GM23248 (cell line): ENCODE measurements at regions not wholly inside any gene's neighbourhood (a gene's known extent, or its start where the extent isn't known, plus 50 kb on each side); places are given as distances from the start of the nearest gene placed in this dataset.

Source experiments
- DNase-seq: peaks from one replicate; pipeline ENCODE4 v3.0.0-alpha.2; 2015
- H2AFZ ChIP-seq: fragments of 200-600 bp; sonication (generic); 2 replicates; pipeline ENCODE4 v1.6.1; 2016; ENCODE audit warnings: antibody characterized with exemption
- H3F3A ChIP-seq: fragments of 200-600 bp; sonication (generic); 2 replicates; pipeline ENCODE4 v1.6.1; 2016; ENCODE audit warnings: mild to moderate bottlenecking, antibody characterized with exemption, mixed run types; ENCODE audit not compliant: insufficient read depth
- H3K27ac ChIP-seq: fragments of 200-600 bp; sonication (generic); 2 replicates; pipeline ENCODE4 v1.5.1; 2016; ENCODE audit warnings: mild to moderate bottlenecking
- H3K27me3 ChIP-seq: fragments of 200-600 bp; sonication (generic); replicated peaks from 2 replicates; pipeline ENCODE4 v1.6.1; 2016; ENCODE audit warnings: mild to moderate bottlenecking; ENCODE audit not compliant: insufficient read depth
- H3K36me3 ChIP-seq: fragments of 200-600 bp; sonication (generic); 2 replicates; pipeline ENCODE4 v1.6.1; 2016; ENCODE audit warnings: low read depth, mild to moderate bottlenecking
- H3K4me1 ChIP-seq: fragments of 200-600 bp; sonication (generic); 2 replicates; pipeline ENCODE4 v1.6.1; 2016; ENCODE audit warnings: mild to moderate bottlenecking; ENCODE audit not compliant: insufficient read depth
- H3K4me2 ChIP-seq: fragments of 200-600 bp; sonication (generic); one replicate; pipeline ENCODE4 v1.6.1; 2016; ENCODE audit warnings: mild to moderate bottlenecking; ENCODE audit not compliant: unreplicated experiment
- H3K4me3 ChIP-seq: fragments of 200-600 bp; sonication (generic); 2 replicates; pipeline ENCODE4 v1.5.1; 2016; ENCODE audit warnings: mild to moderate bottlenecking
- H3K79me2 ChIP-seq: fragments of 200-600 bp; sonication (generic); 2 replicates; pipeline ENCODE4 v1.6.1; 2016; ENCODE audit warnings: mild to moderate bottlenecking; ENCODE audit not compliant: insufficient read depth
- H3K9ac ChIP-seq: fragments of 200-600 bp; sonication (generic); 2 replicates; pipeline ENCODE4 v1.6.1; 2016; ENCODE audit warnings: mild to moderate bottlenecking
- H3K9me2 ChIP-seq: fragments of 200-600 bp; sonication (generic); 2 replicates; pipeline ENCODE4 v1.6.1; 2016; ENCODE audit warnings: mixed run types, mild to moderate bottlenecking, moderate library complexity; ENCODE audit not compliant: insufficient read depth
- H3K9me3 ChIP-seq: fragments of 200-600 bp; sonication (generic); one replicate; pipeline ENCODE4 v1.6.1; 2017; ENCODE audit warnings: low read depth
- H4K20me1 ChIP-seq: fragments of 200-600 bp; sonication (generic); 2 replicates; pipeline ENCODE4 v1.6.0; 2016; ENCODE audit not compliant: insufficient read depth
- EZH2 ChIP-seq: fragments of 200-600 bp; sonication (generic); IDR thresholded peaks from 2 replicates; pipeline ENCODE4 v1.6.1; 2018; ENCODE audit warnings: antibody characterized with exemption, mild to moderate bottlenecking; ENCODE audit not compliant: insufficient read depth, poor library complexity, severe bottlenecking
- EZH2phosphoT487 ChIP-seq: fragments of 200-600 bp; sonication (generic); IDR thresholded peaks from 2 replicates; pipeline ENCODE4 v1.6.1; 2018; ENCODE audit warnings: antibody characterized with exemption, moderate library complexity, mild to moderate bottlenecking, low read depth; ENCODE audit not compliant: insufficient read depth
- WGBS, 2 experiments: methylation state at CpG; one replicate each; pipeline ENCODE4 v1.1.6; 2015 to 2017; ENCODE audit warnings: low lambda C conversion rate in 2 of 2, low coverage in 1 of 2; ENCODE audit errors: missing lambda C conversion rate in 2 of 2; 5-methylcytosine and 5-hydroxymethylcytosine counted together
- in situ Hi-C: fragments of 300-500 bp; cut with MboI; formaldehyde crosslinking; loops from 2 replicates; pipeline ENCODE4 v1.15.0; 2020

DNA sequence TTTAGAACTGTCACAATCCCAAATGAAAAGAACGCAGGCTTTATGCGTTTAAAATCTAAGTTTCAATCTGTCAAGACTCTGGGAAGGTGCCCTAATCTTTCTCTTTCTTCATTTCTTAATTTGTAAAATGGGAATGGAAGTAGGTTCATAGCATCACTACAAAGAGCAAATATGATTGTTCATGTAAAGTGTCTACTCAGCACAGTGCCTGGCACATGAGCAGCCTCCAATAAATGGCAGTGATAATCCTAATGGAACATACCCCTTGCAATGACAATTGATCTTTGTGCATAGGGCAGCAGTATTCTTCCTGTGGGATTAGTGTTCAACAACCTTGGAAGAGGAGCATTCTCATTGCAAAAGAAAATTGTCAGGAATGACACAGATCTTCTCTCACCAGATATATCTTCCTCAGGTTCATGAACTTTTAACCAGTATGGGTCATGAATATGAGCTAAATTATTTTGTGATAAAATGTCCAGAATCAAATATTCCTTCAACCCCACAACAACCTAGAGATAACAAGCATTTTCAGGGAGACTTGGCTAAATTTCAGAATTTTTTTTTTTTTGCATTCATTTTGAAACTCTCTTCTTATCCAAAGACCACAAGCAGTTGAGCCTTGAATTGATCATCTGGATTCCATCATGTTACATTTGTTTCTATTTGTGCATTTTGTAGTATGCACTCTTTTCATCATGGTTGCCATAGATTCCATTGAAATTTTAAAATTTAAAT is 149.1 kb downstream of the TBX18 start:
- TF ChIP-seq EZH2phosphoT487, result no peak
- TF ChIP-seq EZH2, result no peak
- H3K4me2 ChIP-seq, result no peak overlapping the region
- in situ Hi-C loops, result no loop called here
- H3F3A ChIP-seq, result peaks cover 16% of the 10 kb centered on the region
- peaks cover 14% of the 10 kb centered on the region; the same call in 1 of the 2 replicates for H3K9me2 ChIP-seq
- H3K9ac ChIP-seq, result no peak overlapping the region
- no peak for DNase-seq
- no peak overlapping the region for H2AFZ ChIP-seq
- H3K4me3 ChIP-seq, result no peak overlapping the region
- no peaks in the 10 kb centered on the region for H4K20me1 ChIP-seq
- H3K36me3 ChIP-seq, result no peaks in the 10 kb centered on the region
- H3K27me3 ChIP-seq, result no peaks in the 10 kb centered on the region
- H3K27ac ChIP-seq, result no peak overlapping the region
- no peaks in the 10 kb centered on the region for H3K9me3 ChIP-seq
- peaks cover 23% of the 10 kb centered on the region for H3K4me1 ChIP-seq
- 81 to 84% methylated on average over 2 of the region's 2 CpGs for WGBS, 2 experiments
- H3K79me2 ChIP-seq, result no peaks in the 10 kb centered on the region

- Histone ChIP-seq H3K79me2 (no peaks in the 10 kb centered on the region), H3K4me1 (0 out of 2 replicates have a peak, but pooled peaks cover 9% of the 10 kb centered on the region), H2AFZ (no peak overlapping the region), H3K9me2 (no peaks in the 10 kb centered on the region), H3K4me3 (no peak overlapping the region), H3K27me3 (no peaks in the 10 kb centered on the region), H3K9me3 (no peaks in the 10 kb centered on the region), H4K20me1 (no peaks in the 10 kb centered on the region), H3K36me3 (no peaks in the 10 kb centered on the region), H3K4me2 (no peak overlapping the region), H3K27ac (no peak overlapping the region), H3K9ac (no peak overlapping the region), H3F3A (no peaks in the 10 kb centered on the region; the same call in 1 of the 2 replicates)
- TF ChIP-seq EZH2phosphoT487 (no peak), EZH2 (no peak)
- 10 to 23% methylated on average over 2 of the region's 2 CpGs for WGBS, 2 experiments
- in situ Hi-C loops, result no loop called here
- DNase-seq, result no peak
Measured at GRCh38 chr6:84606860-84607259, 157.5 kb downstream of the TBX18 start.

GRCh38 chr6:84605298-84605697 is 159.1 kb downstream of the TBX18 start:
- in situ Hi-C loops, result no loop called here
- Histone ChIP-seq H3K4me2 (no peak overlapping the region), H2AFZ (no peak overlapping the region), H3K36me3 (no peaks in the 10 kb centered on the region), H4K20me1 (no peaks in the 10 kb centered on the region), H3K9ac (no peak overlapping the region), H3K4me3 (no peak overlapping the region), H3K4me1 (0 out of 2 replicates have a peak, but pooled peaks cover 9% of the 10 kb centered on the region), H3K9me3 (no peaks in the 10 kb centered on the region), H3K79me2 (no peaks in the 10 kb centered on the region), H3K9me2 (no peaks in the 10 kb centered on the region), H3F3A (no peaks in the 10 kb centered on the region; the same call in 1 of the 2 replicates), H3K27me3 (no peaks in the 10 kb centered on the region), H3K27ac (no peak overlapping the region)
- 4 to 7% methylated on average over 1 of the region's 1 CpG for WGBS, 2 experiments
- DNase-seq, result no peak
- TF ChIP-seq EZH2phosphoT487 (no peak), EZH2 (no peak)

DNA sequence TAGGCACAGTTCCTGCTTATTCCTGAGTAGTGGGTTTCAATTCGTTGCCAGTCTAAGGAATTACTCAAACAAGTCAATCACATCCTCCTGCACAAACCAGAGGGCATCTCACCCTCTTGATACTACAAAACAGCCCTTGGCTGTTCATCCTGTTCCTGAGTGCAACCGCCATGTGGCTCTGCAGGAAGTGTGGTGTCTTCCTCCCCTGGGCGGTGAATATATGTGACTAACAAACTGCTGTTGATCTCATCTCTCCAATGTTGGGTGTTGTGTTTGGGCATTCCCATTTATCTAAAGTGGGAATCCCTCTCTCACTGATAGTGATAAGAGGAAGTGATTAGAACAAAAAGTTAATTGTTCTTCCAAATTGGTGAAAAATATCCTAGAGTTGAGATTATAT is 163.0 kb downstream of the TBX18 start:
- Histone ChIP-seq H3K36me3 (no peaks in the 10 kb centered on the region), H3K9me2 (no peaks in the 10 kb centered on the region), H3K79me2 (no peaks in the 10 kb centered on the region), H3K27ac (no peak overlapping the region), H3F3A (no peaks in the 10 kb centered on the region; the same call in 1 of the 2 replicates), H3K9ac (no peak overlapping the region), H3K27me3 (no peaks in the 10 kb centered on the region), H3K4me2 (no peak overlapping the region), H3K4me1 (no peaks in the 10 kb centered on the region), H3K4me3 (no peak overlapping the region), H2AFZ (no peak overlapping the region), H4K20me1 (no peaks in the 10 kb centered on the region), H3K9me3 (no peaks in the 10 kb centered on the region)
- TF ChIP-seq EZH2phosphoT487, result no peak
- TF ChIP-seq EZH2, result no peak
- WGBS, 2 experiments, result 93 to 95% methylated on average over 3 of the region's 3 CpGs
- DNase-seq, result no peak
- in situ Hi-C loops, result no loop called here
